AG09309 (cell line): ENCODE measurements at regions not wholly inside any gene's neighbourhood (a gene's known extent, or its start where the extent isn't known, plus 50 kb on each side); places are given as distances from the start of the nearest gene placed in this dataset.

Source experiments
- DNase-seq: peaks from one replicate; pipeline ENCODE4 v3.0.0-alpha.2; 2010; ENCODE audit warnings: low read depth
- H3K4me3 ChIP-seq: 2 replicates; pipeline ENCODE4 v1.5.1; 2011; ENCODE audit warnings: mild to moderate bottlenecking, low read depth, low read length, moderate library complexity; ENCODE audit not compliant: control insufficient read depth
- CTCF ChIP-seq: IDR thresholded peaks from 2 replicates; pipeline ENCODE4 v1.5.1; 2011; ENCODE audit warnings: mild to moderate bottlenecking, low read depth, low read length, inconsistent platforms; ENCODE audit not compliant: insufficient read depth, control insufficient read depth; ENCODE audit errors: missing control alignments

GRCh38 chr10:129078746-129079145 lies 388.3 kb upstream of the MGMT start:
- no peak overlapping the region for H3K4me3 ChIP-seq
- no peak for TF ChIP-seq CTCF
- DNase-seq: no peak

- no peak for DNase-seq
- TF ChIP-seq CTCF: no peak
- H3K4me3 ChIP-seq: no peak overlapping the region
Observed at GRCh38 chr10:129079705-129080104, 387.3 kb upstream of the MGMT start.

GRCh38 chr10:129085811-129086210 lies 381.2 kb upstream of the MGMT start:
- no peak for DNase-seq
- H3K4me3 ChIP-seq: no peak overlapping the region
- TF ChIP-seq CTCF: no peak

GRCh38 chr10:129089341-129089740 lies 377.7 kb upstream of the MGMT start:
- no peak for TF ChIP-seq CTCF
- H3K4me3 ChIP-seq: no peak overlapping the region
- no peak for DNase-seq

GRCh38 chr10:129090165-129090564 lies 376.9 kb upstream of the MGMT start:
- no peak for TF ChIP-seq CTCF
- no peak overlapping the region for H3K4me3 ChIP-seq
- DNase-seq: no peak

- no peak for DNase-seq
- no peak overlapping the region for H3K4me3 ChIP-seq
- TF ChIP-seq CTCF: no peak
Observed at GRCh38 chr10:129090618-129091366, 376.2 kb upstream of the MGMT start.
